GM12878 (cell line): ENCODE measurements at regions not wholly inside any gene's neighbourhood (a gene's known extent, or its start where the extent isn't known, plus 50 kb on each side); places are given as distances from the start of the nearest gene placed in this dataset.

Experiments used
- ATF2 ChIP-seq: IDR thresholded peaks from 2 replicates; pipeline ENCODE4 v1.6.1; 2012; ENCODE audit warnings: low read length, inconsistent platforms
- BCLAF1 ChIP-seq: fragments of 450-650 bp; IDR thresholded peaks from 2 replicates; pipeline ENCODE4 v1.6.1; 2017; ENCODE audit warnings: antibody characterized with exemption, mild to moderate bottlenecking, moderate library complexity
- CBX5 ChIP-seq: sonication (generic); IDR thresholded peaks from 2 replicates; pipeline ENCODE4 v1.6.1; 2016; ENCODE audit warnings: low read depth, moderate library complexity, mild to moderate bottlenecking, inconsistent platforms
- EP300 ChIP-seq, 2 experiments: fragments of 150-350 bp in 1 of 2; IDR thresholded peaks; 2 replicates each; pipeline ENCODE4 v1.6.1; 2011 to 2012; ENCODE audit warnings: low read depth in 2 of 2, low read length in 2 of 2, borderline replicate concordance in 1 of 2, improper control_type of control experiment in 1 of 2, inconsistent platforms in 1 of 2; ENCODE audit not compliant: control insufficient read depth in 1 of 2
- EZH2 ChIP-seq: IDR thresholded peaks from 2 replicates; pipeline ENCODE4 v1.6.1; 2012; ENCODE audit warnings: low read depth, mild to moderate bottlenecking, control low read depth, inconsistent platforms, low read length, borderline replicate concordance; ENCODE audit not compliant: control insufficient read depth
- POLR2A ChIP-seq: IDR thresholded peaks from 2 replicates; pipeline ENCODE4 v1.6.1; 2011; ENCODE audit warnings: low read depth, mild to moderate bottlenecking, low read length
- RB1 ChIP-seq: fragments of 450-650 bp; formaldehyde crosslinking; IDR thresholded peaks from 2 replicates; pipeline ENCODE4 v1.6.1; 2017; ENCODE audit warnings: mild to moderate bottlenecking, borderline replicate concordance
- RELA ChIP-seq: fragments of 450-650 bp; IDR thresholded peaks from 2 replicates; pipeline ENCODE4 v1.8.0; 2014; ENCODE audit warnings: borderline replicate concordance; ENCODE audit not compliant: partially characterized antibody
- YBX1 ChIP-seq: fragments of 450-650 bp; IDR thresholded peaks from 2 replicates; pipeline ENCODE4 v1.6.1; 2016; ENCODE audit warnings: antibody characterized with exemption
- ZNF274 ChIP-seq: IDR thresholded peaks from one replicate; pipeline ENCODE4 v1.8.0; 2011; ENCODE audit not compliant: insufficient read length, insufficient read depth
- TF ChIP-seq, protein P1 (sequence below), 3 experiments: IDR thresholded peaks in 2 of 3; conservative IDR thresholded peaks in 1 of 3; 2 replicates each; pipeline ENCODE4 v1.5.1; 2011; ENCODE audit warnings: low read depth in 3 of 3, low read length in 3 of 3, mild to moderate bottlenecking in 3 of 3, control low read depth in 2 of 3, moderate library complexity in 2 of 3, inconsistent platforms in 1 of 3, mixed read lengths in 1 of 3; ENCODE audit not compliant: control insufficient read depth in 2 of 3, insufficient read depth in 1 of 3; ENCODE audit errors: extremely low read depth in 1 of 3

DNA sequence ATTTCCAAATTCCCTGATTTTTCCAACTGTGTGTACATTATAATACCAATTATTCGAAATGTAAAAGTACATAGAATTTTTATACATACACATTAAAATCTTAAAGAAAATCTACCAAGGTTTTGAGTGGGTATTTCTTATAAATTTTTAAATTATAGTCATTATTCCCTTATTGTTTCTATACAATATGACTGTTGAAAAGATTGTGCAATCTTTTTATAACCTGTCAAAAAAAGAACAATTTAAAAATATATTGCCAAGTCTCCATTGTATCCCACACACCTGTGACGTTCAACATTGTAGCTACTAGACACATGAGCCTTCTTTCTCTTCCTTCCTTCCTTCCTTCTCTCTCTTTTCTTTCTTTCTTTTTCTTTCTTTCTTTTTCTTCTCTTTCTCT, 473.2 kb upstream of the CHRM3 start:
- TF ChIP-seq POLR2A (no peak), RB1 (no peak), EP300 (IDR thresholded peaks at IDR 0.05; ENCODE audit: borderline replicate concordance in 1 of 2, control insufficient read depth in 1 of 2, low read depth in 2 of 2, low read length in 2 of 2) (no peak), CBX5 (no peak), ZNF274 (no peak), BCLAF1 (no peak), ATF2 (no peak), RELA (no peak), YBX1 (no peak), EZH2 (no peak)
- TF ChIP-seq, protein P1, sequence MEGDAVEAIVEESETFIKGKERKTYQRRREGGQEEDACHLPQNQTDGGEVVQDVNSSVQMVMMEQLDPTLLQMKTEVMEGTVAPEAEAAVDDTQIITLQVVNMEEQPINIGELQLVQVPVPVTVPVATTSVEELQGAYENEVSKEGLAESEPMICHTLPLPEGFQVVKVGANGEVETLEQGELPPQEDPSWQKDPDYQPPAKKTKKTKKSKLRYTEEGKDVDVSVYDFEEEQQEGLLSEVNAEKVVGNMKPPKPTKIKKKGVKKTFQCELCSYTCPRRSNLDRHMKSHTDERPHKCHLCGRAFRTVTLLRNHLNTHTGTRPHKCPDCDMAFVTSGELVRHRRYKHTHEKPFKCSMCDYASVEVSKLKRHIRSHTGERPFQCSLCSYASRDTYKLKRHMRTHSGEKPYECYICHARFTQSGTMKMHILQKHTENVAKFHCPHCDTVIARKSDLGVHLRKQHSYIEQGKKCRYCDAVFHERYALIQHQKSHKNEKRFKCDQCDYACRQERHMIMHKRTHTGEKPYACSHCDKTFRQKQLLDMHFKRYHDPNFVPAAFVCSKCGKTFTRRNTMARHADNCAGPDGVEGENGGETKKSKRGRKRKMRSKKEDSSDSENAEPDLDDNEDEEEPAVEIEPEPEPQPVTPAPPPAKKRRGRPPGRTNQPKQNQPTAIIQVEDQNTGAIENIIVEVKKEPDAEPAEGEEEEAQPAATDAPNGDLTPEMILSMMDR (IDR thresholded peaks at IDR 0.05 in 2 of 3, conservative IDR thresholded peaks at IDR 0.05 in 1 of 3; ENCODE audit: control insufficient read depth in 2 of 3, extremely low read depth in 1 of 3, insufficient read depth in 1 of 3, low read depth in 3 of 3, low read length in 3 of 3), result no peak
